ENCODE measurements at regions not wholly inside any gene's neighbourhood (a gene's known extent, or its start where the extent isn't known, plus 50 kb on each side); places are given as distances from the start of the nearest gene placed in this dataset.

DNA sequence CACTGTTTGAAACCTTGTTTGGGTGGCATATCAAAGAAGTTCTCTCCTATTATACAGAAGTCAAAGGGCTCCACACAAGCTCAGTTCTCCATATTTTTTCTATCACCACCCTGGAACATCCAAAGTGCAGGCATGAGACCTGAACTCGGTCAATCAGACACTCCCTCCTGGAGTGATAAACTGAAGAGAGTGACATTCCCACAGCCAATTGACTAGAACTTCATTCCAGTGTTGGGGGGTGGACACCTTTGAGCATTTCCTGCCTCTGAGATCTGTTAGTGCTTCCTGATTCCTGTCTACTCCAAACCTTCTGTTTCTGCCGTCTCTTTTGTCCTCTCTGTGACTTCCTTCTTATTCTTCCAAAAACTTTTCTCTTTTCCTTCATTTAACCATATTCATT, 220.7 kb upstream of the NOX3 start:
- Histone ChIP-seq H3K4me1 (ENCODE audit: control insufficient read depth, extremely low read depth, insufficient read depth, low read length) (no peaks in the 10 kb centered on the region), H3K9ac (ENCODE audit: control insufficient read depth, extremely low read depth, insufficient read depth, low read length) (no peak overlapping the region), H4K20me1 (ENCODE audit: control insufficient read depth, extremely low read depth, insufficient read depth, low read length) (no peaks in the 10 kb centered on the region), H3K27me3 (ENCODE audit: control insufficient read depth, extremely low read depth, insufficient read depth, low read length) (no peaks in the 10 kb centered on the region), H2AFZ (ENCODE audit: control insufficient read depth, low read length) (no peak overlapping the region), H3K36me3 (ENCODE audit: control insufficient read depth in 2 of 2, extremely low read depth in 1 of 2, insufficient read depth in 2 of 2, low read length in 2 of 2) (no peaks in the 10 kb centered on the region), H3K4me3 (ENCODE audit: control insufficient read depth in 2 of 3, extremely low read depth in 1 of 3, insufficient read depth in 2 of 3, low read depth in 1 of 3, low read length in 3 of 3) (no peak overlapping the region), H3K79me2 (ENCODE audit: control insufficient read depth, insufficient read depth, low read length) (no peaks in the 10 kb centered on the region), H3K9me3 (ENCODE audit: control insufficient read depth, low read depth, low read length) (no peaks in the 10 kb centered on the region), H3K27ac (ENCODE audit: control insufficient read depth, insufficient read depth, low read length) (no peak overlapping the region), H3K4me2 (ENCODE audit: control insufficient read depth, extremely low read depth, insufficient read depth, low read depth, low read length) (no peak overlapping the region), H3K9me1 (ENCODE audit: control insufficient read depth, extremely low read depth, insufficient read depth, low read length) (no peaks in the 10 kb centered on the region)
- no peak for FAIRE-seq
- DNase-seq (ENCODE audit: low read depth, low spot score) = no peak
- dilution Hi-C loops (cut with MboI; ENCODE audit: extremely low pct_ligation_motif_present, low sequenced_read_pairs) = no loop called here
- TF ChIP-seq, protein P1, sequence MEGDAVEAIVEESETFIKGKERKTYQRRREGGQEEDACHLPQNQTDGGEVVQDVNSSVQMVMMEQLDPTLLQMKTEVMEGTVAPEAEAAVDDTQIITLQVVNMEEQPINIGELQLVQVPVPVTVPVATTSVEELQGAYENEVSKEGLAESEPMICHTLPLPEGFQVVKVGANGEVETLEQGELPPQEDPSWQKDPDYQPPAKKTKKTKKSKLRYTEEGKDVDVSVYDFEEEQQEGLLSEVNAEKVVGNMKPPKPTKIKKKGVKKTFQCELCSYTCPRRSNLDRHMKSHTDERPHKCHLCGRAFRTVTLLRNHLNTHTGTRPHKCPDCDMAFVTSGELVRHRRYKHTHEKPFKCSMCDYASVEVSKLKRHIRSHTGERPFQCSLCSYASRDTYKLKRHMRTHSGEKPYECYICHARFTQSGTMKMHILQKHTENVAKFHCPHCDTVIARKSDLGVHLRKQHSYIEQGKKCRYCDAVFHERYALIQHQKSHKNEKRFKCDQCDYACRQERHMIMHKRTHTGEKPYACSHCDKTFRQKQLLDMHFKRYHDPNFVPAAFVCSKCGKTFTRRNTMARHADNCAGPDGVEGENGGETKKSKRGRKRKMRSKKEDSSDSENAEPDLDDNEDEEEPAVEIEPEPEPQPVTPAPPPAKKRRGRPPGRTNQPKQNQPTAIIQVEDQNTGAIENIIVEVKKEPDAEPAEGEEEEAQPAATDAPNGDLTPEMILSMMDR (optimal IDR thresholded peaks at IDR 0.05 in 1 of 3, IDR thresholded peaks at IDR 0.05 in 1 of 3, conservative IDR thresholded peaks at IDR 0.05 in 1 of 3; ENCODE audit: extremely low read depth in 1 of 3, insufficient read depth in 2 of 3, low read length in 3 of 3) = no peak
- TF ChIP-seq EZH2 (IDR thresholded peaks at IDR 0.05; ENCODE audit: low read length) = no peak

DNA sequence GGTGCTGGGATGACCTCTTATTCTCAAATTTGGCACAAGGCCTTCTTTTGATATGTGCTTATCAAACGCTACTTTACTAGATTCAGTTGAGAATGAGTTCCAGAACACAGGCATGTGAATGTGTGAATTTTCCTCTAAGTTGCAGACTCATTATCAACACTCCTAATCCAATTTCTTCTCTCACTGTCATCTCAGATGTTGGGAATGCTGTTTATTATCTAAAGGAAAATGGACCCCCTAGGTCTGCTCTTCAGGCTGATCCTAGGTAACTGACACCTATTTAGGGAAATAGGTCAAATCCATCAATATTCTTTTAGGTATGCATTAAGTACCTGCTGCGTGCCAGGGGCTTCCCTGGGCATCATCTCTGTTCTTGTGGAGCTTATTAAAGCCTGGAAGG, 215.0 kb upstream of the NOX3 start:
- Histone ChIP-seq H3K9ac (ENCODE audit: control insufficient read depth, extremely low read depth, insufficient read depth, low read length) (no peak overlapping the region), H4K20me1 (ENCODE audit: control insufficient read depth, extremely low read depth, insufficient read depth, low read length) (no peaks in the 10 kb centered on the region), H3K36me3 (ENCODE audit: control insufficient read depth in 2 of 2, extremely low read depth in 1 of 2, insufficient read depth in 2 of 2, low read length in 2 of 2) (no peaks in the 10 kb centered on the region), H3K27me3 (ENCODE audit: control insufficient read depth, extremely low read depth, insufficient read depth, low read length) (no peaks in the 10 kb centered on the region), H3K4me2 (ENCODE audit: control insufficient read depth, extremely low read depth, insufficient read depth, low read depth, low read length) (no peak overlapping the region), H3K4me3 (ENCODE audit: control insufficient read depth in 2 of 3, extremely low read depth in 1 of 3, insufficient read depth in 2 of 3, low read depth in 1 of 3, low read length in 3 of 3) (no peak overlapping the region), H3K79me2 (ENCODE audit: control insufficient read depth, insufficient read depth, low read length) (no peaks in the 10 kb centered on the region), H3K9me1 (ENCODE audit: control insufficient read depth, extremely low read depth, insufficient read depth, low read length) (no peaks in the 10 kb centered on the region), H3K9me3 (ENCODE audit: control insufficient read depth, low read depth, low read length) (no peaks in the 10 kb centered on the region), H3K4me1 (ENCODE audit: control insufficient read depth, extremely low read depth, insufficient read depth, low read length) (no peaks in the 10 kb centered on the region), H2AFZ (ENCODE audit: control insufficient read depth, low read length) (no peak overlapping the region), H3K27ac (ENCODE audit: control insufficient read depth, insufficient read depth, low read length) (no peak overlapping the region)
- FAIRE-seq = no peak
- TF ChIP-seq EZH2 (IDR thresholded peaks at IDR 0.05; ENCODE audit: low read length) = no peak
- TF ChIP-seq, protein P1 (optimal IDR thresholded peaks at IDR 0.05 in 1 of 3, IDR thresholded peaks at IDR 0.05 in 1 of 3, conservative IDR thresholded peaks at IDR 0.05 in 1 of 3; ENCODE audit: extremely low read depth in 1 of 3, insufficient read depth in 2 of 3, low read length in 3 of 3) = no peak
- dilution Hi-C loops (cut with MboI; ENCODE audit: extremely low pct_ligation_motif_present, low sequenced_read_pairs) = no loop called here
- no peak for DNase-seq (ENCODE audit: low read depth, low spot score)

Data from keratinocyte (primary cell).